ENCODE measurements at regions not wholly inside any gene's neighbourhood (a gene's known extent, or its start where the extent isn't known, plus 50 kb on each side); places are given as distances from the start of the nearest gene placed in this dataset.

- no peak for FAIRE-seq
- Histone ChIP-seq H3K9ac (ENCODE audit: insufficient read depth, low read depth, low read length) (no peak overlapping the region), H3K36me3 (replicated peaks in 1 of 2; ENCODE audit: control insufficient read depth in 1 of 2, insufficient read depth in 2 of 2, low read length in 2 of 2) (no peaks in the 10 kb centered on the region), H3K27me3 (ENCODE audit: control insufficient read depth in 1 of 2, insufficient read depth in 2 of 2, low read length in 2 of 2) (peaks cover 1 to 2% of the 10 kb centered on the region in 2 experiments; a peak in 3 of 5 replicates), H3K27ac (ENCODE audit: extremely low read length, insufficient read depth, low read length) (no peak overlapping the region), H2AFZ (ENCODE audit: low read length) (no peak overlapping the region), H3K4me3 (replicated peaks in 1 of 3; ENCODE audit: insufficient read depth in 1 of 3, low read depth in 2 of 3, low read length in 3 of 3) (no peak overlapping the region), H4K20me1 (ENCODE audit: insufficient read depth, low read length) (no peaks in the 10 kb centered on the region), H3K79me2 (ENCODE audit: insufficient read depth, low read length) (no peaks in the 10 kb centered on the region), H3K4me1 (ENCODE audit: insufficient read depth, low read length) (no peaks in the 10 kb centered on the region), H3K9me3 (ENCODE audit: low read length) (no peaks in the 10 kb centered on the region), H3K4me2 (ENCODE audit: low read depth, low read length) (no peak overlapping the region)
- ChIA-PET POLR2A (no interaction called here), CTCF (ENCODE audit: low intra/inter-chr PET ratio, low total read pairs) (no interaction called here)
- BruUV-seq (replicated peaks) = no TSS peak
- 72% methylated on average over 3 of the region's 3 CpGs for WGBS (ENCODE audit: low lambda C conversion rate)
- TF ChIP-seq PRDM15 (CRISPR knock-in tag; IDR thresholded peaks at IDR 0.05) = no peak
- no peak for TF ChIP-seq AKAP8 (CRISPR knock-in tag; IDR thresholded peaks at IDR 0.05)
- no peak for TF ChIP-seq SMC3 (IDR thresholded peaks at IDR 0.05; ENCODE audit: low read length)
- no peak for TF ChIP-seq ZNF432 (CRISPR knock-in tag; IDR thresholded peaks at IDR 0.05; ENCODE audit: borderline replicate concordance)
- no peak for TF ChIP-seq MTERF4 (CRISPR knock-in tag; IDR thresholded peaks at IDR 0.05)
- TF ChIP-seq ZNF275 (CRISPR knock-in tag; IDR thresholded peaks at IDR 0.05; ENCODE audit: borderline replicate concordance) = no peak
- no peak for TF ChIP-seq ZSCAN5A (CRISPR knock-in tag; IDR thresholded peaks at IDR 0.05; ENCODE audit: borderline replicate concordance)
- TF ChIP-seq ZSCAN22 (CRISPR knock-in tag; IDR thresholded peaks at IDR 0.05) = no peak
- TF ChIP-seq PBX3 (CRISPR knock-in tag; IDR thresholded peaks at IDR 0.05; ENCODE audit: borderline replicate concordance) = no peak
- TF ChIP-seq ZBTB14 (CRISPR knock-in tag; IDR thresholded peaks at IDR 0.05) = no peak
- no peak for TF ChIP-seq ZNF558 (CRISPR knock-in tag; IDR thresholded peaks at IDR 0.05; ENCODE audit: borderline replicate concordance)
- in situ Hi-C loops (cut with HindIII; ENCODE audit: extremely low pct_ligation_motif_present, low pct_unique_long_range_greater_than_20kb) (no loop called here), intact Hi-C loops (cut with micrococcal nuclease; ENCODE audit: unreplicated experiment) (no loop called here)
- no peak for DNase-seq (ENCODE audit: low spot score)
- ATAC-seq = no peak
Measured at GRCh38 chr1:113245252-113245651, 145.1 kb upstream of the MAGI3 start.
